Peyer's patch (tissue), 4 donors: ENCODE measurements at regions not wholly inside any gene's neighbourhood (a gene's known extent, or its start where the extent isn't known, plus 50 kb on each side); places are given as distances from the start of the nearest gene placed in this dataset.

Experiments used
- POLR2A ChIP-seq, 2 donors: fragments of 450-650 bp; IDR thresholded peaks; one replicate each; pipeline ENCODE4 v1.5.1; 2017; ENCODE audit warnings: antibody characterized with exemption in 2 of 2, mild to moderate bottlenecking in 2 of 2, moderate library complexity in 2 of 2
- TF ChIP-seq, protein P1 (sequence below), 6 experiments: fragments of 450-650 bp in 4 of 6; fragments of 200-600 bp in 2 of 6; sonication (generic) in 1 of 6; IDR thresholded peaks; one replicate each; pipeline ENCODE4 v1.5.1; 2017 to 2019; ENCODE audit warnings: antibody characterized with exemption in 6 of 6, mild to moderate bottlenecking in 3 of 6, moderate library complexity in 1 of 6

DNA sequence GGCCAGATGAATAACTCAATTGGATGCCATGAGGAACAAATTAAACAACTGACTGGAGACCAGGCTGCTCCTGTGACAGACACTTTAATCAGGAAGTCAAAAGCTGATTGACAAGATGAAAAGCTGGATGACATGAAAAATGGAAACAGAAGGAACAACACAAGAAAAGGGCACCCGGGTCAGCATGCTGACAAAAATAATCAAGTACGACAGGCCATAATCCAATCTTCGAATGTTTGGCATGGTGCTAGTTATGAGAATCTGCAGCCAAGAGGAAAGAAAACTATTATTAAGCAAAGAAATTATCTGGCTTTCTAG, 544.7 kb downstream of the ETNK1 start:
- TF ChIP-seq, protein P1, sequence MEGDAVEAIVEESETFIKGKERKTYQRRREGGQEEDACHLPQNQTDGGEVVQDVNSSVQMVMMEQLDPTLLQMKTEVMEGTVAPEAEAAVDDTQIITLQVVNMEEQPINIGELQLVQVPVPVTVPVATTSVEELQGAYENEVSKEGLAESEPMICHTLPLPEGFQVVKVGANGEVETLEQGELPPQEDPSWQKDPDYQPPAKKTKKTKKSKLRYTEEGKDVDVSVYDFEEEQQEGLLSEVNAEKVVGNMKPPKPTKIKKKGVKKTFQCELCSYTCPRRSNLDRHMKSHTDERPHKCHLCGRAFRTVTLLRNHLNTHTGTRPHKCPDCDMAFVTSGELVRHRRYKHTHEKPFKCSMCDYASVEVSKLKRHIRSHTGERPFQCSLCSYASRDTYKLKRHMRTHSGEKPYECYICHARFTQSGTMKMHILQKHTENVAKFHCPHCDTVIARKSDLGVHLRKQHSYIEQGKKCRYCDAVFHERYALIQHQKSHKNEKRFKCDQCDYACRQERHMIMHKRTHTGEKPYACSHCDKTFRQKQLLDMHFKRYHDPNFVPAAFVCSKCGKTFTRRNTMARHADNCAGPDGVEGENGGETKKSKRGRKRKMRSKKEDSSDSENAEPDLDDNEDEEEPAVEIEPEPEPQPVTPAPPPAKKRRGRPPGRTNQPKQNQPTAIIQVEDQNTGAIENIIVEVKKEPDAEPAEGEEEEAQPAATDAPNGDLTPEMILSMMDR (IDR thresholded peaks at IDR 0.05) = no peak
- no peak for TF ChIP-seq POLR2A (IDR thresholded peaks at IDR 0.05)
